Posterior cingulate gyrus (tissue), 11 donors: ENCODE measurements at regions not wholly inside any gene's neighbourhood (a gene's known extent, or its start where the extent isn't known, plus 50 kb on each side); places are given as distances from the start of the nearest gene placed in this dataset.

Source experiments
- DNase-seq, 10 donors: peaks; one replicate each; pipeline versions ENCODE4 v3.0.0 to v3.0.0-alpha.2; 2020 to 2021; ENCODE audit warnings: mixed read lengths in 3 of 10
- intact Hi-C: fragments of 100-400 bp; cut with DNase I; formaldehyde crosslinking; loops from one replicate; pipeline ENCODE4 v1.15.1; 2023

DNA sequence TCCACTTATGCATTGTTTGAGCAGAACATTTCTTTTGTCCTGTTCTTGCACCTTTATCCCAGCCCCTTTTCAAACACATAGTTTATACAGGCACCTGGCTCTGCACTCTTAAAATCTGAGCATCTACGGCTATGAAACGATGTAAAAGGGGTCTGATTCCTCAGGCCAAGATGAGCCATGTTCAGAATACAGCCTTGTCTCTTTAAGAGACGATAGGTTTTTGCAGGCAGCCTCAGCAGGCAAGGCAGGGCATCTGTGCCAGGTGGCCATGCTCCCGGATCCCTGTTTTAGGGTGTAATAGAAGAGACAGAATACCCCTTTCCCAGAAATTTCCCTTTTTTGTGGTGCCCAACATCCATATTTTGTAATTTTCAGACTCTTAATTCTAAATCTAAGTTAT is 89.1 kb upstream of the NFIB start:
- peak in 3 of 10 donors; percentile 11 to 74 (median 68) for DNase-seq
- intact Hi-C loops: loop anchor here (5.0 kb wide), 1 partner anchor 51 kb away; no protein-coding TSS in a partner anchor

DNA sequence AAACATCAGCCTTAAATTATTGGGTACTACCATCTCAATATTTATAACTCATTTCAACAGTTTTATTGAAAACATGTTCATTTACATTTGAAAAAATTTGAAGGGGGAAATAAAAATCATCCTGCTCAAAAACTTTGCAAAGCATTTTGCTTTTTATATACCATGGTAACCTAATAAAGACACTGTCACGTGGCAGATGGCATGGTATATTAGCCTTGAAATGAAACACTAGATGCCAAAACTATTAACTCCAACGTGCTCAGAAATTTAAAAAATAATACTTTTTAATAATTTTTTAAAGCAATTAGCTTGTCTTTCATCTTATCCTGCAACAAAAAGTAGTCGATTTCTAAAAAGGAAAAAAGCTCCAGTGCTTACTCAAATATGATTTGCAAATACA is 88.6 kb upstream of the NFIB start:
- intact Hi-C loops: loop anchor here (5.0 kb wide), 1 partner anchor 50 kb away; no protein-coding TSS in a partner anchor

DNA sequence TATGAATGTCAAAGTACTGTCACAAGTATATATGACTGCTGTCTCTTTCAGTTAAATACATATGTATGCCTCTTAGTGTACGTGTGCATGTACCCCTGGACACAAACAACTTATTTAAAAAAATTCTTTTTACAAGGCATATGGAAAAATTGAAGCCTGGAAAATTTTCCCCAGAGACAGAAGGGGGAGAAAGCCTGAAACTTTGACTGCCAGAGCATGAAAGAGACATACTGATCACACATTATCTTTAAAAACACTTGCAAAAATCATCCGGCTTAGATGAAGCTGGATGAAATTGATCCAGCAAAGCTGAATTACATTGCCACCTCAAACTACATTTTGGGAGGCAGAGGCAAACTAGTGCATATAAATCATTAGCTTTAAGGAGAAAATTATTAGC is 88.0 kb upstream of the NFIB start:
- intact Hi-C loops: loop anchor here (2.0 to 5.0 kb wide), 2 partner anchors 50 to 971 kb away; no protein-coding TSS in a partner anchor

More for the DNA sequence above, 88.6 kb upstream of the NFIB start:
- no peak for DNase-seq

DNA sequence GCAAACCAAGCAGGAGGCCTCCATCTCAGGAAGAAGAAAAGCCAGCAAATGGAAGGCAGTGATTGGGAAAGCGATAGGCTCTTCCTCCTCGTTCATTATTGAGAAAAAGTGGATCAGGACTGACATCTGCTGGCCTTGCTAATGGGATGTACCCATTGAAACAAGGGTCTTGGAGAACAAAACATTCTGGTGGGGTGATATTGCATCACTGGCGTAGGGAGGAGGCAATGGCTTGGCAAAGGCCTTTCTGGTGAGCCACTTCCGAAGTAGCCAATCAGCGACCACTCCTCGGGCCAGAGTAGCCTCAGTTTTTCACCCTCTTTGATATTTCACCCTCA is 86.7 kb upstream of the NFIB start:
- peak in 9 of 10 donors; percentile 23 to 90 (median 58) for DNase-seq
- intact Hi-C loops: loop anchor here (2.0 to 5.0 kb wide), 2 partner anchors 48 to 970 kb away; no protein-coding TSS in a partner anchor

More for the DNA sequence above, 88.0 kb upstream of the NFIB start:
- no peak for DNase-seq

DNA sequence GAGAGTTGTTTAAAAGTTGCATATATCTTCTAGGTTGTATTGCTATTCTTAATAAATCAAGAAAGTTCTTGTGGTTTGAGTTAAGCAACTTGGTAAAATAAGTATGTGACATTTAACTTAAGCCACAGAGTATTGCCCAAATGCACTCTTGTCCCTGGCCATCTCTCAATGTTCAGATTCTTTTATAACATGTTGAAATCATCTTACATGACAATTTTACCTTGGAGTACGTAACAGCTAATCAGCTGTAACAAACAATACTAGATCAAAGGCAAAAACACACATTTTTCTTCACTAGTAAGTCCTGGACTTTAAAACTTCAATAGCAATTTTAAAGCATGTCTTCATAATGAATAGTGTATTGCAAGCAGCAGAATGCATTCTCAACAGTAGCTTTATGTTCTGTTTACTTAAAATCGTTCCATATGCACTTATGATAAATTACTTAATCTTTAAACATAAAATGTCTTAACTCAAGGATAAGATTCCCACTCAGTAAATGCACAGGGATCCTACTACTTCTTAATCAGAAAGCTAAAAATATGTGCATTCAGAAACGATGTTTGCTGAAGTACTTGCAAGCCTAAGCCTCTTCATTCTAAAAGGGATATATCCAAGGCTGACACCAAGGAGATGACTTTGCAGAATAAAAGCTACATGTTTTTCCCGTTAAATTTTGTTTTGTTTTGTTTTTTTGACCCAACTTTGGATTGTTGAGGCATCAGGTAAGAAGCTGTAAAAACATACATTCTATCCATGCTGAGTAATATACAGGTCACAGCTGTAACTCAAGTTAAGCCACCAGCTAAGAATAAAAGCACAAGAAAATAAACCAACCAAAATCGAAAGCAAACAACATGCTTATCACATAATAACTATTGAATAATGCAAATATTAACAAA is 86.1 kb upstream of the NFIB start:
- intact Hi-C loops: loop anchor here (2.0 to 5.0 kb wide), 2 partner anchors 48 to 969 kb away; no protein-coding TSS in a partner anchor

DNA sequence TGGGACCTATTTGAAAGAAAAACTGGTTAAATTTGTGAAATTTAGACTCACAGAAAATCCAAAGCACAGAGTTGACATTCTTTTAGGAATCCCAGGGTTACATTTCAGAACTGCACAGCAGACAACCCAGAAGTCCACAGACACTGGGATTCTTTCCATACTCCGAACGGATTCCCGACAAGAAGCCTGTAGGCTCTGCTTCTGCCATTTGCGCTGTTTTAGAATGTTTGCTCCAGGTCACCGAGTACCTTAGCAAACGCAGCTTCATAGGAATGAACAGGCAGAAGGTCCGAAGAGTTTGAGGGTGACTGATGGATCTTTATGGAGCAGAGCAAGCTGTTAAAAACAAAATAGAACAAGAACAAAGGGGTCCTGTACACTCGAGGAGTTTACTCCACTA is 84.5 kb upstream of the NFIB start:
- intact Hi-C loops: no loop called here
- DNase-seq: no peak

More for the DNA sequence above, 86.1 kb upstream of the NFIB start:
- DNase-seq: no peak

DNA sequence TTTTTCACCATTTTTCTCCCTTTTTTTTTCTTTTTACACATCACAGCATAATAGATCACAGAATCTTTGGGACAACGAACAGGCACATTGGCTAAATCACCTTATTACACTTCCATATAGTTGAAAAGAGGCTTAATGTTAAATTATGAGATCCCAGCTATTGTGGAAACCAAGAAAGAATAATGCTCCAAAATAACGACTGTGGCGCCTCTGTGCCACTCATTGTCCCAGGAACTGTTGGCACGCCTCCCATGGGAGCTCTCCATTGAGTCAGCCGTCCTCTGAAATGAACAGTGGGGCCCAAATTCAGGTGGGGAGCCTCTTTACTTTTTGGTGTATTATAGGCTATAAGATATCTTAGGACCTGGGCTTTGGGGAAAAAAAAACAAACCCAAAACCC is 82.2 kb upstream of the NFIB start:
- DNase-seq: peak in 8 of 10 donors; percentile 28 to 82 (median 68)
- intact Hi-C loops: no loop called here

DNA sequence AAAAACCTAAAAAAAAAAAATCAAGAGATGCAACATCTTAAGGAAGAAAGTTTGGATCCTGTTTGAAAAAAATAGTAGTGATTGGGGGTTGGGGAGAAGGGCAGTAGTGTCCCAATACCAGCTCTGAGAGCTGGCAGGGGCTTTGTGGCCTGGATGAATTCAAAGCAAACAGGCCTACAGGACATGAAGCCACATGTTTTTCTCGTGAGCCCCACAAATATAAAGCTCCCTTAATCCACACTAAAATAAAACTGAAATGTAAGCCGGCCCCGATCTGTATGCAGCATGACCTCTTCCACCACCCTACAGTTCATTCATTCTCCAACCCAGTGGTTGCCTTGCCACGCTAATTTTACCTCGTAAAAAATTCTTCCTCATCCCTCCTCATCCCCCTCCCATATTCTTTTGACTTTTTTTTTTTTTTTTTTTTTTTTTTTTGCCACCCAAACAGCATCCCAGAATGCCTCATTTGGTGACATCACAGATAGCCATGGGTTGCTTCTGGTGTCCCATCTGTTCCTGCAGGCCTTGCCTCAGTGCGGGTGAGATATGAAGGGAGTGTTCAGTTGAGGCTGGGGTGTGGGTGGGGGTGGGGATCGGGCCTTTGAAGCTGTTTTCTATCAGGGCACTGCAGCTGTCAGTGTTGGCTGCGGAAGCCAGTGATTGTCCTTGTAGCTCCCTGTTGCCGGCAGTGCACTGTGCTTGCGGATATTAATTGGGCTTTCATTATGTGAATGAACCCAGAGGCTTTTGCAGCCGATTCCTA is 81.6 kb upstream of the NFIB start:
- peak; percentile 42 to 96 (median 74) for DNase-seq
- intact Hi-C loops: no loop called here

DNA sequence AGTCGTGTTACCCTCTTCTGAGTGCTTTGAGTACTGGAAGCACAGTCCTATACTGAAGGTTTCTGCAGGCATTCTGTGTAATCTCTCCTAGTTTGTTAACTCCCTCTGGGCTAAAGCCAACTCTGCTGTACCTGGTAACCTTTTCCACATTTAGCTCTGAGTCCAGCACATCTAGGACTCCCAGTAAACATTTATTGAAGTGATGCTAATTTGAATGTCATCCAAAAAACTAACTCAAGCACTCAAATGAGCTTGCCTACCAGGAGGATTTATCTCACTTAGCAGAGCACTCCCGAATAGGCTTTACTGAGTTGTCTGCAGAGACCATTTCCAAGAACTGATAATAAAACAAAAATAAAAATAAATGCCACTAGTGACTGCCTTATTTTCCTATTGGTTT is 79.5 kb upstream of the NFIB start:
- no peak for DNase-seq
- intact Hi-C loops: no loop called here

DNA sequence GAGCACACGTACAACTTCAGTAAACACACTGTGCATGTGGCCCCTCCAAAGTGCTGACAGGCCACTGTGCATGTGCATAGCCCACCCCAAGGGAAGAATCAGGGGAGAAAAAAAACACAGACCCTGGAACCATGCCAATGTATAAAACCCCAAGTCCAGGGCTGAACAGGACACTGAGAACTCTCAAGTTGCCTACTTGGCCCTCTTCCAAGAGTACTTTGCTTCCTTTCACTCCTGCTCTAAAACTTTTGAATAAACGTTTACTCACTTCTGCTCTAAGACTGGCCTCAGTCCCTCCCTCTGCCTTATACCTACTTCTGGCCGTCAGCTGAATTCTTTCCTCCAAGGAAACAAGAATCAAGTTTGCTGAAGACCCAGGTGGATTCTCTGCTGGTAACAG is 77.7 kb upstream of the NFIB start:
- no peak for DNase-seq
- intact Hi-C loops: no loop called here

DNA sequence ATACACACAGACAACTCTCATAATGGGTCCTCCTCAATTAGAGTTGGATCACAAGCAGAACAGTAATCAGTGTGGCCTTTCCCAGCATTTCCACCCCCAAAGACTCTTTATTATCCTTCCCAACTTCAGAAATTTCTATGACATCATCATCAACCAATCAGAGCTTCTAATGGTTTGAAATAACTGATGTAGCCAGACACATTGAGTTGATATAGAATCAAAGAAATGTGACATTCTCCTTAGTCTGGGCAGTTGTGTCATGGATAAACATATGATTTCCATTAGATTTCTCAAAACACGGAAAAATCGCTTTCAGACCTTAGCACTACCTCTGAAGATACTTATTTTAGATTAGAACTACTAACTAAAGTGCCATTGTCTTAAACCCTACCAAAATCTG is 75.7 kb upstream of the NFIB start:
- intact Hi-C loops: no loop called here
- DNase-seq: no peak

DNA sequence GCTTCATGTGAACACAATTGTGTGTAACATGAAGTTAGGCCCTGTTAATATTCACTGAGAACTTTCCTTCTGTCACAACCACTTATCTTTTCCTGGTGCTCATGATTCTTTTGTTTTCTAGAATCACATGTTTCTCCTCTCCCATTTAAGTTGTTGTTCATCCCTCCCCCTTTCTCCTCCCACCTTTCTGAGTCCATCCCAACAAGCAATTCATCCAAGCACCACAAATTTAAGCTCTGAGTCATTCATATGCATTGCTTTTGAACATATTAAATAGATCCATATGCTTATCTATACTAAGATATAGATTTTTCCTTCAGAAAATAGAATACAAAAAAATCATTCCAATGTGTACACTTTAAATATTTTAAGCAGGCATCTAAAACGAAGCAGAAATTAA is 75.2 kb upstream of the NFIB start:
- intact Hi-C loops: no loop called here
- DNase-seq: no peak

DNA sequence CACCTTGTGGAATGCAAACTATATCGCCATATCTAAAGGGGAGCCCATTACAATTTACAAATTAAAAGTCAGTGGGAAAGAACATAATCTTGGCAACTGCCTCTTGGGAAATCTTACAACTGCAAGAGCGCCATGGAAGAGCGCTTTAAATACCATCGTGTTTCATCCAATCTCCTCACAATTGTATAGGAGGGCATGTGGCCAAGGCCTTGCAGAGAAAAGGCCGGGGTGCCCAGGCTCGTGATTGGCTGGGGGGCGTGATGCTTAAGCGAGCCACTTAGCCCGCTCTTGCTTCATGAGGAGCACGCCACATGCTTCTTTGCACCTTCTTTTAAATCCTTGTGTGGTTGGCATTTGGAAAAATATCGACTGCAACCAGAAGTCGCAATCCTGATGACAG is 69.8 kb upstream of the NFIB start:
- intact Hi-C loops: no loop called here
- no peak for DNase-seq

DNA sequence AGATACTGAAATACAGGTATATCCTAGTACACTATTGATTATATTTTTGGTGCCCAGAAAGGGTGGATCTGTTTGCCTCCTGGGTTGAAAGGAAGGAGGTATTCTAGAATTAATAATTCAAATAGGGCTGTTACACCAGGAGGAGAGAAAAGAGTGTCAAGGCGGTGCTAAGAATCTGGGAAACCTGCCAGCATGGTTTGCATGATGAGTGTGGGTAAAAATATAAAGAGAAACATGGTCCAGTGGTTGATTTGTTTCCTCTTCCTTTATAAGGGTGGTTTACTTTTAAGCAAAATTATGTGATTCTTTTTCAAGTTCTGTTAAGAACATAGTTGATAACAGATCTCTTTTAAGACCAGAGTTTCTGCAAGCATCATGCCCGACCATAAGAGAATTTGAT is 69.4 kb upstream of the NFIB start:
- peak in 1 of 10 donors; percentile 13 for DNase-seq
- intact Hi-C loops: no loop called here

DNA sequence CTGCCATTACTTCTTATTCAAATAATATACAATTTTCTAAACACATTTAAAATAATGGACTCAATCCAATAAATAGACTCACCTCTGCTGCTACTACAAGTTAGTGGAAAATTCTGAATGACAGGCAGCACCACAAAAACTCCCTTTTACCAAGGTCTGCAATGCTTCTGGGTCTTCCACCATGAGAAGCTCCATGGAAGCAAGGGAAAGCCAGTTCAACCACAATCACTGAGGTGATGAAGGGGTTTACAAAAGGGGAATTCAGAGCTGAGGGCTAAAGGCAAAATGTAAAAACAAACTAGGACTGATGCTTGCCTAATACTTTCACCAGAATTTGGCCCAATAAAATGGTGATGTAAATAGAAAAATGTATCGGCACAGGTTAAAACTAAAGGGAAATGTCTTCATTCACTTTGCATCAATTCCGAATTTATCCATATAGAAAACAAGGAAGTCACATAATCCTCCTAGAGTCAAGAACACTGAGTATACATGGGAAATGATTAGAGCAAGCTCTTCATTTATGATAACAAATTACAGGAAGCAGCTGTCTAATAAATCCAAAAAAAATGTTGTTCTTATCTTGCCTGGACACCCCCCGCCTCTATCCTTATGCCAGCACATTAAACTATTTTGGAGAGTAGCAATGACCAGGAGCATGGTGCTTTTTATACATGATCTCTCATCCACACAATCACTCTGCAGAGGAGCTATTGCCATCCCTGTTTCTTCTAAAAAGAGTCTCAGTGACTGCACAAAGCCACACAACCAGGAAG is 66.3 kb upstream of the NFIB start:
- no peak for DNase-seq
- intact Hi-C loops: no loop called here

DNA sequence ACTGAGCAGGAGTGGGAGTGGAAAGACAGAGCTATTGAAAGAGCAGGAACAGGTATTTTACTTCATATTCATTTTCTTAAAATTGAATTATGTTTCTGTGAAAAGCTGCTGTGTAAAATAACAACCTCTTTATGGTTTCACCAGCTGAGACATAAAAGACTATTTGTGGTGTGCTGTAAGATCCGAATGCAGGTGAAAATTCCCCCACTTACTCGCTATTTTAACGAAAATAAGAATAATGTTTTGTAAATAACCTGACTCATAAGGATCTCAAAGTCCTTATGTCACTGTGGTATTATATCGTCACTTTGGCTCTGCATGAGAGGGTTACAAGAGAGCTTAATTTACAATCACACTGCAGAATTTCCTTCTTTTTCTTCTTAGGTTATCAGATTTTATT is 65.3 kb upstream of the NFIB start:
- DNase-seq: no peak
- intact Hi-C loops: no loop called here

DNA sequence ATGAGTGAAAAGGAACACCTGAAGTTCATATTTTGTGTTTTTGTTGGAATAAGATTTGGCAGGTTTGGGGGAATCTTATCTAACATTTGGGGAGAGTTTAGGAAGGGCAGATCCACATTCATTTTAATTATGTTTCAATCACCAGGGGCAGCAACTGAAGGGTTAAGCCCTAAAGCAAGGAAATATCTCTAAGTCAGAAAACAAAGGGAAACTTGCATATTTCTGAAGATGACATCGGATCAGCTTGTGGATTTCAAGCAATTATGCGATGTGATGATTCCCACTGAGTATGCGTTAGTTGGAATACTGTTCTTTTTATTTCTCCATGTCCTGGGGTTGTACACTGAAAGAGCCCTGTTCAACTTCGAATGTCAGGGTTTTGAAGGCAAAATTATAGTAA is 59.8 kb upstream of the NFIB start:
- no peak for DNase-seq
- intact Hi-C loops: no loop called here

DNA sequence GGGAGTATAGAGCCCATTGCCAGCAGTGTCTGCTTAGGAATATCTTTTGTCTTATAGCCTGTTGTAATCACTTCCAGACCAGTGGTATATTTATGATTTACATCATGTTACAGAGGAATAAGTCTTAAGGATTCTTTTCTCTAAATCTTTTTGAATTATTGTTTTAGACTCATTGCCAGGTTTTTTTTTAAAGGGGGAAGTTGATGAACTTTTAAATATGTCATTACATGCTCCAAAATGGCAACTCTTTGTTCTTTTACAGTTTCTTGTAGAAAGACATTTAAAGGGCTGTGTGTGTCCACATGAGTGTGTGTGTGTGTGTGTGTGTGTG is 59.4 kb upstream of the NFIB start:
- intact Hi-C loops: no loop called here
- DNase-seq: no peak

DNA sequence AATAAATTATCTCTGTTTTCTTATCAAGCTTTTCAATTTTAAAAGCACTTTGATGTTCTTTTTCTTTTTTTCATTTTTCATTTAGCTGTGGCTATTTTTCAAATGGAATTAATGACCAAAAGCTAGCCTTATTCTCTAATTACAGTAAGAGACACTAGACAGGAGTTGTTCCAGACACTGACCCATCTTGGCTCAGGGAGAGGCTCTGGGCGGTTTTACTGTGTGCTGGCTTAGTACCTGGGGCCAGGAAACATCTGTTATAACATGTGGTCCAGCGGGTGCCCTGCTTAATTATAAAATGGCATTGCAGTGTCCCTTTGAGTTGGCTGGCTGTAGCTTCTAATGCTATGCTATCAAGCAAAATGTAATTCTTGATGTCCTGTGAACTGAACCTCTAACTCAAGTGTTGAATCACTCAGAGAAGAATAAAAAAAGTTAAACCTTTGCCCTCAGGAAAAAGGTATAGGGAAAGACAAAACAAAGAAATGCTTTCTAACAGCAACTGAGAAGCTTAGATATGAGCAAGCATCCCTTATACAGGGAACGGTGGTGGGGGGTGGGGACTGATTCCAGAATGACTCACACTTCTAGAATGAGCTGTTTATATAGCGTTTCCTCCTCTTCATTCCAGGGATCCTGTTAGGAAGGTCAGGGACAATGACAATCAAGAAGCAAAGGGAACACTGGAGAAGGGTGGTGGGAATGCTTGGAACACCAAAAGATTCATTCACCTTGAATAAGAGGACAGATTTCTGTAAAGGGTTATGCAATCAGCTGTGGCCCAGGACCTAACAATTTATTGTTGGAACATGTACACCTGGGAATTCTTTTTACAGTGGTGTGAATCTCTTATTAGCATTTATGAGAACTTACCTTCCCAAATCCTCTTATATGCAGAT is 58.7 kb upstream of the NFIB start:
- DNase-seq: no peak
- intact Hi-C loops: no loop called here

DNA sequence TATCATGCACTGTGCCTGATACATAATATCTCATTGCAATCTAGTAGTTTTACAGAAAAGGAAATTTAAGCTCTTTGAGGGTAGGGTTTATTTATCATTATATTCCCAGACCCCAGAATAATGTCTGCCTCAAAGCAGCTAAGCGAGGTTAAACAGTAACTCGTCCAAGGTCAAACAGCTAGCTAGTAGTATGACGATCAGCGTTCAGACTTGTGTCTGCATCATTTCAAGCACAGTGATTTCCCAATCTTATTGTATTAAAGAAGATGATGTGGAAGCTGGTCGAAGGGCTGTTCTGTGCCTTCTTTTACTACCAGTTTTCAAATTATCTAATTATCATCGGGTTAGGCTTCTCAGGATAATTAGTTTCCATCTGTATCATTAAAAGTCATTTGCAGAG is 55.1 kb upstream of the NFIB start:
- no peak for DNase-seq
- intact Hi-C loops: no loop called here
